DMS 273 treated with DMSO at 0.1 percent for 48 hours (cell line): ENCODE measurements at regions not wholly inside any gene's neighbourhood (a gene's known extent, or its start where the extent isn't known, plus 50 kb on each side); places are given as distances from the start of the nearest gene placed in this dataset.

Experiments
- DNase-seq: peaks from one replicate; lab custom pipeline; 2025; lab: John Stamatoyannopoulos, UW

GRCh38 chr11:8826139-8826786 lies 84.7 kb upstream of the AKIP1 start:
- DNase-seq = no peak

GRCh38 chr11:8826901-8827560 lies 84.0 kb upstream of the AKIP1 start:
- no peak for DNase-seq

- DNase-seq = no peak
These were observed 82.9 kb upstream of the AKIP1 start for GRCh38 chr11:8828046-8828445.

- no peak for DNase-seq
These were observed 82.2 kb upstream of the AKIP1 start for GRCh38 chr11:8828580-8829361.

GRCh38 chr11:8829556-8829955 lies 81.4 kb upstream of the AKIP1 start:
- no peak for DNase-seq

- DNase-seq = no peak
These were observed 80.3 kb upstream of the AKIP1 start for GRCh38 chr11:8830641-8831040.

GRCh38 chr11:8831861-8832260 lies 79.1 kb upstream of the AKIP1 start:
- DNase-seq = no peak

GRCh38 chr11:8832571-8833260 lies 78.3 kb upstream of the AKIP1 start:
- DNase-seq = peak; percentile 80

- DNase-seq = no peak
These were observed 77.2 kb upstream of the AKIP1 start for GRCh38 chr11:8833568-8834315.

GRCh38 chr11:8834379-8834778 lies 76.6 kb upstream of the AKIP1 start:
- no peak for DNase-seq

- DNase-seq = no peak
These were observed 72.7 kb upstream of the AKIP1 start for GRCh38 chr11:8838248-8838647.

GRCh38 chr11:8839306-8839956 lies 71.6 kb upstream of the AKIP1 start:
- no peak for DNase-seq

GRCh38 chr11:8839957-8840945 lies 70.7 kb upstream of the AKIP1 start:
- no peak for DNase-seq

- DNase-seq = no peak
These were observed 69.1 kb upstream of the AKIP1 start for GRCh38 chr11:8841899-8842298.

- DNase-seq = no peak
These were observed 52.2 kb upstream of the AKIP1 start for GRCh38 chr11:8858808-8859207.
